PC-9 (cell line): ENCODE measurements at regions not wholly inside any gene's neighbourhood (a gene's known extent, or its start where the extent isn't known, plus 50 kb on each side); places are given as distances from the start of the nearest gene placed in this dataset.

Experiments used
- EZH2 ChIP-seq: fragments of 200-600 bp; sonication (generic); IDR thresholded peaks from 2 replicates; pipeline ENCODE4 v1.8.0; 2017; ENCODE audit warnings: antibody characterized with exemption, low read depth
- TF ChIP-seq, protein P1 (sequence below): fragments of 200-600 bp; sonication (generic); conservative IDR thresholded peaks from 2 replicates; pipeline ENCODE4 v1.6.1; 2017; ENCODE audit warnings: mixed run types, antibody characterized with exemption, mild to moderate bottlenecking, moderate library complexity

GRCh38 chr2:199589306-199589705 lies 131.6 kb upstream of the SATB2 start:
- TF ChIP-seq, protein P1, sequence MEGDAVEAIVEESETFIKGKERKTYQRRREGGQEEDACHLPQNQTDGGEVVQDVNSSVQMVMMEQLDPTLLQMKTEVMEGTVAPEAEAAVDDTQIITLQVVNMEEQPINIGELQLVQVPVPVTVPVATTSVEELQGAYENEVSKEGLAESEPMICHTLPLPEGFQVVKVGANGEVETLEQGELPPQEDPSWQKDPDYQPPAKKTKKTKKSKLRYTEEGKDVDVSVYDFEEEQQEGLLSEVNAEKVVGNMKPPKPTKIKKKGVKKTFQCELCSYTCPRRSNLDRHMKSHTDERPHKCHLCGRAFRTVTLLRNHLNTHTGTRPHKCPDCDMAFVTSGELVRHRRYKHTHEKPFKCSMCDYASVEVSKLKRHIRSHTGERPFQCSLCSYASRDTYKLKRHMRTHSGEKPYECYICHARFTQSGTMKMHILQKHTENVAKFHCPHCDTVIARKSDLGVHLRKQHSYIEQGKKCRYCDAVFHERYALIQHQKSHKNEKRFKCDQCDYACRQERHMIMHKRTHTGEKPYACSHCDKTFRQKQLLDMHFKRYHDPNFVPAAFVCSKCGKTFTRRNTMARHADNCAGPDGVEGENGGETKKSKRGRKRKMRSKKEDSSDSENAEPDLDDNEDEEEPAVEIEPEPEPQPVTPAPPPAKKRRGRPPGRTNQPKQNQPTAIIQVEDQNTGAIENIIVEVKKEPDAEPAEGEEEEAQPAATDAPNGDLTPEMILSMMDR: no peak
- TF ChIP-seq EZH2: no peak
